ENCODE measurements at regions not wholly inside any gene's neighbourhood (a gene's known extent, or its start where the extent isn't known, plus 50 kb on each side); places are given as distances from the start of the nearest gene placed in this dataset.

DNA sequence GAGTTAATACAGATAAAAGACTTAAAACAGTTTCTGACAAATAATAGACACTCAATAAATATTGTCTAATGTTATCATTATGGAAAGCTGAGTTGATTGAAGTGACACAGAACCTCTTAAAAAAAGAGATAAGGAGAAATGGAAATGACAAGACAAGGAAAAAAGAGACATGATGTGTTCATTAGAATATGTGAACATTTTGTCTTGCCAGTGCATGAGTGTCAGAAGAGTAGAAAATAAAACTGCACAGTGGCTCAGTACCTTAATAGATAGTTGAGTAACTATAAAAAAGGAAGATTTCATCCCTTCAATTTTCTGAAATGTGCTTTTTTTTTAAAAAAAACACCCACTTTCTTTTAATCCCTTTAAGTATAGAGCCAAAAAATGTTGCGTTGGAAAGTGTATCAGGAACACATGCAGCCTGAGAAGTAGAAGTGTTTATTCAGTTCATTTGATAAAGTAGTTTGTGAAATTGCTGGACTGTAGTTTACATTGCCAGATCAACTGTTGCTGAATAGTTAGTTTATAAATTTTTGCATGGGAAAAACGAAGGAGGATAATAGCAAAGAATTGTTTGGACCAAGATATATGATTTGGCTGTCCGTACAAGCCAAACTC is 56.6 kb upstream of the ACSS3 start:
- Mint-ChIP-seq H3K4me3 (no peak overlapping the region), H3K27me3 (no peaks in the 10 kb centered on the region), H3K9me3 (ENCODE audit: insufficient read depth) (no peaks in the 10 kb centered on the region), H3K27ac (no peak overlapping the region), H3K4me1 (no peaks in the 10 kb centered on the region)
- Histone ChIP-seq H3K4me2 (replicated peaks; ENCODE audit: low read depth, low read length, poor library complexity, severe bottlenecking) (no peak overlapping the region), H3K36me3 (replicated peaks in 1 of 2; ENCODE audit: control extremely low read depth in 1 of 2, control insufficient read depth in 1 of 2, extremely low read depth in 1 of 2, insufficient read depth in 2 of 2, low read length in 1 of 2) (no peaks in the 10 kb centered on the region), H3K4me1 (ENCODE audit: control insufficient read depth in 2 of 2, insufficient read depth in 2 of 2, low read length in 2 of 2) (no peaks in the 10 kb centered on the region), H3K27me3 (replicated peaks in 1 of 4; ENCODE audit: control extremely low read depth in 1 of 4, control insufficient read depth in 3 of 4, insufficient read depth in 4 of 4, low read length in 3 of 4) (no peaks in the 10 kb centered on the region), H3K4me3 (ENCODE audit: control extremely low read depth in 1 of 5, extremely low read depth in 1 of 5, insufficient read depth in 1 of 5, low read depth in 2 of 5, low read length in 4 of 5) (no peak overlapping the region), H4K20me1 (ENCODE audit: control insufficient read depth, insufficient read depth, low read length, poor library complexity, severe bottlenecking) (no peaks in the 10 kb centered on the region), H3K9ac (ENCODE audit: low read length) (no peak overlapping the region), H3K9me3 (ENCODE audit: control extremely low read depth in 1 of 3, control insufficient read depth in 2 of 3, insufficient read depth in 1 of 3, low read length in 2 of 3) (no peaks in the 10 kb centered on the region), H3K79me2 (ENCODE audit: control insufficient read depth, insufficient read depth, low read length) (no peaks in the 10 kb centered on the region), H2AFZ (ENCODE audit: insufficient read depth, low read depth, low read length, poor library complexity, severe bottlenecking) (no peak overlapping the region), H3K27ac (ENCODE audit: low read length in 2 of 2) (no peak overlapping the region)
- no peak for ATAC-seq (ENCODE audit: low read depth)
- POLR2A ChIA-PET = no interaction called here
- CTCF ChIA-PET = no interaction called here
- TF ChIP-seq, protein P1, sequence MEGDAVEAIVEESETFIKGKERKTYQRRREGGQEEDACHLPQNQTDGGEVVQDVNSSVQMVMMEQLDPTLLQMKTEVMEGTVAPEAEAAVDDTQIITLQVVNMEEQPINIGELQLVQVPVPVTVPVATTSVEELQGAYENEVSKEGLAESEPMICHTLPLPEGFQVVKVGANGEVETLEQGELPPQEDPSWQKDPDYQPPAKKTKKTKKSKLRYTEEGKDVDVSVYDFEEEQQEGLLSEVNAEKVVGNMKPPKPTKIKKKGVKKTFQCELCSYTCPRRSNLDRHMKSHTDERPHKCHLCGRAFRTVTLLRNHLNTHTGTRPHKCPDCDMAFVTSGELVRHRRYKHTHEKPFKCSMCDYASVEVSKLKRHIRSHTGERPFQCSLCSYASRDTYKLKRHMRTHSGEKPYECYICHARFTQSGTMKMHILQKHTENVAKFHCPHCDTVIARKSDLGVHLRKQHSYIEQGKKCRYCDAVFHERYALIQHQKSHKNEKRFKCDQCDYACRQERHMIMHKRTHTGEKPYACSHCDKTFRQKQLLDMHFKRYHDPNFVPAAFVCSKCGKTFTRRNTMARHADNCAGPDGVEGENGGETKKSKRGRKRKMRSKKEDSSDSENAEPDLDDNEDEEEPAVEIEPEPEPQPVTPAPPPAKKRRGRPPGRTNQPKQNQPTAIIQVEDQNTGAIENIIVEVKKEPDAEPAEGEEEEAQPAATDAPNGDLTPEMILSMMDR (IDR thresholded peaks at IDR 0.05) = no peak
- intact Hi-C loops (cut with micrococcal nuclease) = no loop called here
- WGBS (ENCODE audit: insufficient coverage) = 59% methylated on average over 2 of the region's 3 CpGs
- DNase-seq = no peak

DNA sequence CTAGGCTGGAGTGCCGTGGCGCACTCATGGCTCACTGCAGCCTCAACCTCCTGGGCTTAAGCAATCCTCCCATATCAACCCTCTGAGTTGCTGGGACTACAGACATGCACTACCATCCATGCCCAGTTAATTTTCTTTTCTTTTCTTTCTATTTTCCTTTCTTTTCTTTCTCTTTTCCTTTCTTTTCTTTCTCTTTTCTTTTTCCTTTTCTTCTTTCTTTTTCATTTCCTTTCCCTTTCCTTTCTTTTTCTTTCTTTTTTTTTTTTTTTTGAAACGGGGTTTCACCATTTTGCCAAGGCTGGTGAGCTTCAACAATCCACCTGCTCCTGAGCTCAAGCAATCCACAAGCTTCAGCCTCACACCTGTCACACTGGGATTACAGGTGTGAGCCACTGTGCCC is 60.1 kb upstream of the ACSS3 start:
- Mint-ChIP-seq H3K9me3 (ENCODE audit: insufficient read depth) (peaks cover 2% of the 10 kb centered on the region), H3K4me3 (no peak overlapping the region), H3K4me1 (no peaks in the 10 kb centered on the region), H3K27ac (no peak overlapping the region), H3K27me3 (no peaks in the 10 kb centered on the region)
- Histone ChIP-seq H3K27me3 (replicated peaks in 1 of 4; ENCODE audit: control extremely low read depth in 1 of 4, control insufficient read depth in 3 of 4, insufficient read depth in 4 of 4, low read length in 3 of 4) (no peaks in the 10 kb centered on the region), H3K4me3 (ENCODE audit: control extremely low read depth in 1 of 5, extremely low read depth in 1 of 5, insufficient read depth in 1 of 5, low read depth in 2 of 5, low read length in 4 of 5) (no peak overlapping the region), H3K79me2 (ENCODE audit: control insufficient read depth, insufficient read depth, low read length) (no peaks in the 10 kb centered on the region), H3K36me3 (replicated peaks in 1 of 2; ENCODE audit: control extremely low read depth in 1 of 2, control insufficient read depth in 1 of 2, extremely low read depth in 1 of 2, insufficient read depth in 2 of 2, low read length in 1 of 2) (no peaks in the 10 kb centered on the region), H3K4me1 (ENCODE audit: control insufficient read depth in 2 of 2, insufficient read depth in 2 of 2, low read length in 2 of 2) (no peaks in the 10 kb centered on the region), H3K4me2 (replicated peaks; ENCODE audit: low read depth, low read length, poor library complexity, severe bottlenecking) (no peak overlapping the region), H2AFZ (ENCODE audit: insufficient read depth, low read depth, low read length, poor library complexity, severe bottlenecking) (no peak overlapping the region), H3K9ac (ENCODE audit: low read length) (no peak overlapping the region), H3K27ac (ENCODE audit: low read length in 2 of 2) (no peak overlapping the region), H3K9me3 (ENCODE audit: control extremely low read depth in 1 of 3, control insufficient read depth in 2 of 3, insufficient read depth in 1 of 3, low read length in 2 of 3) (no peaks in the 10 kb centered on the region), H4K20me1 (ENCODE audit: control insufficient read depth, insufficient read depth, low read length, poor library complexity, severe bottlenecking) (no peaks in the 10 kb centered on the region)
- ChIA-PET CTCF (no interaction called here), POLR2A (no interaction called here)
- TF ChIP-seq EZH2 (IDR thresholded peaks at IDR 0.05; ENCODE audit: borderline replicate concordance, insufficient read depth, low read depth, low read length, poor library complexity, severe bottlenecking) = no peak
- TF ChIP-seq, protein P1 (IDR thresholded peaks at IDR 0.05) = peak; percentile 21
- ATAC-seq (ENCODE audit: low read depth) (no peak), DNase-seq (no peak)
- WGBS (ENCODE audit: insufficient coverage) = 94% methylated on average over 2 of the region's 3 CpGs
- intact Hi-C loops (cut with micrococcal nuclease) = no loop called here

Measured in B cell (primary cell).